Body of pancreas (tissue), 4 donors: ENCODE measurements at regions not wholly inside any gene's neighbourhood (a gene's known extent, or its start where the extent isn't known, plus 50 kb on each side); places are given as distances from the start of the nearest gene placed in this dataset.
"Not testable (repeated sequence)": the region's sequence is repeated elsewhere in the genome, so short reads cannot be mapped to it uniquely, and the experiment has no call there.

ENCODE experiments used
- ATAC-seq: fragments of 150-250 bp; one replicate; pipeline ENCODE4 v1.9.1; 2016
- DNase-seq, 4 donors: peaks; one replicate each; pipeline ENCODE4 v3.0.0-alpha.2; 2019
- H3K27ac ChIP-seq, 4 donors: fragments of 200-600 bp; sonication (generic); 1 replicate in 3 of 4; 2 replicates in 1 of 4; pipeline versions ENCODE4 v1.5.1 to v1.6.1; 2016 to 2019; ENCODE audit warnings: mild to moderate bottlenecking in 1 of 4, mixed read lengths in 1 of 4, moderate library complexity in 1 of 4
- H3K27me3 ChIP-seq, 2 donors: fragments of 200-600 bp; sonication (generic); one replicate each; pipeline ENCODE4 v1.6.0; 2016; ENCODE audit warnings: mild to moderate bottlenecking in 1 of 2
- H3K36me3 ChIP-seq, 2 donors: fragments of 200-600 bp; sonication (generic); replicated peaks in 1 of 2; 2 replicates each; pipeline ENCODE4 v1.5.1; 2016; ENCODE audit warnings: low read depth in 2 of 2; ENCODE audit not compliant: insufficient read depth in 1 of 2
- H3K4me1 ChIP-seq: fragments of 200-600 bp; sonication (generic); one replicate; pipeline ENCODE4 v1.6.0; 2016
- H3K4me3 ChIP-seq, 2 donors: fragments of 200-600 bp; sonication (generic); 1 replicate in 1 of 2; 2 replicates in 1 of 2; pipeline ENCODE4 v1.5.1; 2016 to 2019
- H3K9me3 ChIP-seq, 3 donors: fragments of 200-600 bp; sonication (generic); 1 replicate in 2 of 3; 2 replicates in 1 of 3; pipeline ENCODE4 v1.5.1; 2016
- CTCF ChIP-seq, 7 experiments: fragments of 450-650 bp in 4 of 7; fragments of 200-600 bp in 3 of 7; sonication (generic) in 3 of 7; IDR thresholded peaks; one replicate each; pipeline ENCODE4 v1.5.1; 2016 to 2019; ENCODE audit warnings: antibody characterized with exemption in 7 of 7
- POLR2A ChIP-seq, 3 donors: fragments of 450-650 bp; IDR thresholded peaks; one replicate each; pipeline ENCODE4 v1.6.1; 2016; ENCODE audit warnings: antibody characterized with exemption in 3 of 3, mild to moderate bottlenecking in 2 of 3
- WGBS, 2 donors: methylation state at CpG; one replicate each; pipeline ENCODE4 v1.1.5; 2017; 5-methylcytosine and 5-hydroxymethylcytosine counted together
- intact Hi-C: fragments of 100-400 bp; cut with DNase I; formaldehyde crosslinking; loops from one replicate; pipeline ENCODE4 v1.15.1; 2023

- intact Hi-C loops, result no loop called here
- H3K4me1 ChIP-seq, result no peaks in the 10 kb centered on the region
- no peaks in the 10 kb centered on the region for H3K9me3 ChIP-seq
- no peak overlapping the region for H3K4me3 ChIP-seq
- WGBS, 2 donors, result 68 to 81% methylated on average over 3 of the region's 3 CpGs
- TF ChIP-seq CTCF (IDR thresholded peaks at IDR 0.05) (no peak), POLR2A (IDR thresholded peaks at IDR 0.05) (no peak)
- H3K27me3 ChIP-seq, result no peaks in the 10 kb centered on the region
- no peak overlapping the region for H3K27ac ChIP-seq
- H3K36me3 ChIP-seq, result no peaks in the 10 kb centered on the region
- ATAC-seq (no peak), DNase-seq (no peak)
Measured at GRCh38 chr2:183773775-183774174, 649.5 kb downstream of the NUP35 start.

- TF ChIP-seq CTCF (IDR thresholded peaks at IDR 0.05) (no peak), POLR2A (IDR thresholded peaks at IDR 0.05) (no peak)
- ATAC-seq (no peak), DNase-seq (no peak)
- Histone ChIP-seq H3K27me3 (no peaks in the 10 kb centered on the region), H3K4me1 (no peaks in the 10 kb centered on the region), H3K36me3 (no peaks in the 10 kb centered on the region), H3K9me3 (no peaks in the 10 kb centered on the region), H3K4me3 (no peak overlapping the region), H3K27ac (no peak overlapping the region)
- intact Hi-C loops, result no loop called here
- 46 to 91% methylated on average over 2 of the region's 2 CpGs for WGBS, 2 donors
Measured at GRCh38 chr2:183780072-183780471, 655.8 kb downstream of the NUP35 start.

GRCh38 chr2:183782436-183782835 is 658.2 kb downstream of the NUP35 start:
- TF ChIP-seq POLR2A (IDR thresholded peaks at IDR 0.05), result no peak
- no peak for TF ChIP-seq CTCF (IDR thresholded peaks at IDR 0.05)
- WGBS, 2 donors, result 38 to 44% methylated on average over 1 of the region's 1 CpG
- no peaks in the 10 kb centered on the region for H3K4me1 ChIP-seq
- ATAC-seq (no peak), DNase-seq (peak in 2 of 4 donors; percentile 3 to 10)
- H3K36me3 ChIP-seq, result no peaks in the 10 kb centered on the region
- no peaks in the 10 kb centered on the region for H3K27me3 ChIP-seq
- no peak overlapping the region for H3K27ac ChIP-seq
- H3K4me3 ChIP-seq, result no peak overlapping the region
- intact Hi-C loops, result no loop called here
- H3K9me3 ChIP-seq, result no peaks in the 10 kb centered on the region

GRCh38 chr2:183788796-183789195 is 664.6 kb downstream of the NUP35 start:
- H3K27me3 ChIP-seq, result not testable (repeated sequence)

GRCh38 chr2:183792165-183792924 is 668.1 kb downstream of the NUP35 start:
- ATAC-seq, result not testable (repeated sequence)
- 94% methylated on average over 23 of the region's 26 CpGs; no CpG with 5 or more reads in 1 of the 2 donors for WGBS, 2 donors

More at GRCh38 chr2:183788796-183789195, 664.6 kb downstream of the NUP35 start:
- intact Hi-C loops, H3K27ac ChIP-seq, ATAC-seq, H3K9me3 ChIP-seq, H3K4me3 ChIP-seq, H3K4me1 ChIP-seq, H3K36me3 ChIP-seq: not testable (repeated sequence)
- WGBS, 2 donors, result 62 to 85% methylated on average over 8 of the region's 8 CpGs
- peak in 1 of 4 donors; percentile 9 for DNase-seq

GRCh38 chr2:183798535-183798934 is 674.3 kb downstream of the NUP35 start:
- no peaks in the 10 kb centered on the region for H3K27me3 ChIP-seq
- DNase-seq (no peak), ATAC-seq (no peak)
- no peak overlapping the region for H3K27ac ChIP-seq
- WGBS, 2 donors, result 66 to 68% methylated on average over 4 of the region's 4 CpGs
- no peaks in the 10 kb centered on the region for H3K9me3 ChIP-seq
- TF ChIP-seq CTCF (IDR thresholded peaks at IDR 0.05) (no peak), POLR2A (IDR thresholded peaks at IDR 0.05) (no peak)
- intact Hi-C loops, result no loop called here
- H3K36me3 ChIP-seq, result no peaks in the 10 kb centered on the region
- no peak overlapping the region for H3K4me3 ChIP-seq
- H3K4me1 ChIP-seq, result no peaks in the 10 kb centered on the region

More at GRCh38 chr2:183792165-183792924, 668.1 kb downstream of the NUP35 start:
- H3K36me3 ChIP-seq, H3K4me3 ChIP-seq, intact Hi-C loops, H3K27me3 ChIP-seq, H3K4me1 ChIP-seq, H3K27ac ChIP-seq, H3K9me3 ChIP-seq: not testable (repeated sequence)
- DNase-seq, result peak in 1 of 4 donors; percentile 10
